ENCODE measurements at regions not wholly inside any gene's neighbourhood (a gene's known extent, or its start where the extent isn't known, plus 50 kb on each side); places are given as distances from the start of the nearest gene placed in this dataset.
A peak's percentile ranks its signal among the peaks of the same experiment; 100 is the strongest.

DNA sequence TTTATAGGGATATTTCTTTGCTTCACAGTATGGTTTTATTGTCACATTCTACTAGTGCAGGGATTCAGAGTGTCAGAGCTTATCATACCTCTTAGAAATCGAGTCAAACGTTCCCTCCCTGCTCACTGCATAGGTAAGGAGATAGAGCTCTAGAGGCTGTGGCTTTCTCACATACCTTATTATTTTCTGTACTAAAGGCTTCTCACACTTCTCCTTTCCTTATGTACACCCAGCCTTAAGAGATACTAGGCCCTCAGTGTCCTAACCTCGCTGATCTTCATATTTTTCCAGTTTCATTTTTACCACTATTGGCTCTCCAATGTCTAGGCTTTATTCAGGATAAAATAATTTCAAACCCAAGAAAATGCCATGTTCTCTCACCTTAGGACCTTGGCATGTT, 297.3 kb upstream of the RIOK2 start:
- H3K4me1 ChIP-seq, result no peaks in the 10 kb centered on the region
- intact Hi-C loops (cut with DNase I), result no loop called here
- 94% methylated on average over 3 of the region's 3 CpGs for WGBS
- no peaks in the 10 kb centered on the region for H3K27me3 ChIP-seq
- H3K4me3 ChIP-seq, result no peak overlapping the region
- no peaks in the 10 kb centered on the region for H3K36me3 ChIP-seq
- H3K9me3 ChIP-seq, result no peaks in the 10 kb centered on the region
- TF ChIP-seq POLR2AphosphoS5 (IDR thresholded peaks at IDR 0.05), result no peak
- no peak for TF ChIP-seq POLR2A (IDR thresholded peaks at IDR 0.05; ENCODE audit: low read depth)
- no peak for TF ChIP-seq EP300 (IDR thresholded peaks at IDR 0.05)
- TF ChIP-seq, protein P1, sequence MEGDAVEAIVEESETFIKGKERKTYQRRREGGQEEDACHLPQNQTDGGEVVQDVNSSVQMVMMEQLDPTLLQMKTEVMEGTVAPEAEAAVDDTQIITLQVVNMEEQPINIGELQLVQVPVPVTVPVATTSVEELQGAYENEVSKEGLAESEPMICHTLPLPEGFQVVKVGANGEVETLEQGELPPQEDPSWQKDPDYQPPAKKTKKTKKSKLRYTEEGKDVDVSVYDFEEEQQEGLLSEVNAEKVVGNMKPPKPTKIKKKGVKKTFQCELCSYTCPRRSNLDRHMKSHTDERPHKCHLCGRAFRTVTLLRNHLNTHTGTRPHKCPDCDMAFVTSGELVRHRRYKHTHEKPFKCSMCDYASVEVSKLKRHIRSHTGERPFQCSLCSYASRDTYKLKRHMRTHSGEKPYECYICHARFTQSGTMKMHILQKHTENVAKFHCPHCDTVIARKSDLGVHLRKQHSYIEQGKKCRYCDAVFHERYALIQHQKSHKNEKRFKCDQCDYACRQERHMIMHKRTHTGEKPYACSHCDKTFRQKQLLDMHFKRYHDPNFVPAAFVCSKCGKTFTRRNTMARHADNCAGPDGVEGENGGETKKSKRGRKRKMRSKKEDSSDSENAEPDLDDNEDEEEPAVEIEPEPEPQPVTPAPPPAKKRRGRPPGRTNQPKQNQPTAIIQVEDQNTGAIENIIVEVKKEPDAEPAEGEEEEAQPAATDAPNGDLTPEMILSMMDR (IDR thresholded peaks at IDR 0.05), result no peak
- H3K27ac ChIP-seq (replicated peaks in 1 of 4), result no peak overlapping the region
- no peak for DNase-seq (ENCODE audit: extremely low spot score)

DNA sequence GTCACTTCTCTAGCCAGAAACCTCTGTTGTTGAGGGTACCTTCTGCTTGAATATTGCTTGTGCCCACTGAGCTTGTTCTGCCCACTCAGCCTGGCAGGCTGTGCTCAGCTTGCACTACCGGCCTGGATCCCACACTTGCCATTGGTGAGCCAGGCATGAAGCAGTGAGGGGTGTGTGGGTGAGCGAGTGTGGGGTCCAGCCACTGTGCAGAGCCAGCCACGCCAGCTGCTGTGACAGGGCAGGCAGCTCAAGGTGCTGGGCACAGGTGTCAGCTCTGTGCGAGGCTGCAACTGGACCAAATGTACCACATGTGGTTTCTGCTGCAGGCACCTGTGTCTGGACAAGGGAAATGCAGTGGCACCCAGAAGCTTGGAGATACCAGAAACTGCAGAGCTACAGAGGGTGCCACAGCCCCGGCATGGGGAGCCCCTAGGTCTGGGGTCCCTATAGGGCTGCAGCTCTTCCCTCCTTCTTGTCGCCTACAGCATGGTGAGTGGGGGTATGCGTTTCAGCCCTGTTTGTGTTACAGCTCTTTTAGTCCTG, 305.1 kb upstream of the RIOK2 start:
- intact Hi-C loops (cut with DNase I), result no loop called here
- H3K27ac ChIP-seq (replicated peaks in 1 of 4), result no peak overlapping the region
- no peak for DNase-seq (ENCODE audit: extremely low spot score)
- WGBS, result 98% methylated on average over 5 of the region's 7 CpGs
- H3K9me3 ChIP-seq, result no peaks in the 10 kb centered on the region
- H3K36me3 ChIP-seq, result no peaks in the 10 kb centered on the region
- TF ChIP-seq POLR2A (IDR thresholded peaks at IDR 0.05; ENCODE audit: low read depth) (no peak), EP300 (IDR thresholded peaks at IDR 0.05) (no peak), POLR2AphosphoS5 (IDR thresholded peaks at IDR 0.05) (no peak)
- TF ChIP-seq, protein P1 (IDR thresholded peaks at IDR 0.05), result no peak
- H3K27me3 ChIP-seq, result no peaks in the 10 kb centered on the region
- H3K4me3 ChIP-seq, result no peak overlapping the region
- peaks cover 0 to 14% (median 0%) of the 10 kb centered on the region in 4 donors for H3K4me1 ChIP-seq

DNA sequence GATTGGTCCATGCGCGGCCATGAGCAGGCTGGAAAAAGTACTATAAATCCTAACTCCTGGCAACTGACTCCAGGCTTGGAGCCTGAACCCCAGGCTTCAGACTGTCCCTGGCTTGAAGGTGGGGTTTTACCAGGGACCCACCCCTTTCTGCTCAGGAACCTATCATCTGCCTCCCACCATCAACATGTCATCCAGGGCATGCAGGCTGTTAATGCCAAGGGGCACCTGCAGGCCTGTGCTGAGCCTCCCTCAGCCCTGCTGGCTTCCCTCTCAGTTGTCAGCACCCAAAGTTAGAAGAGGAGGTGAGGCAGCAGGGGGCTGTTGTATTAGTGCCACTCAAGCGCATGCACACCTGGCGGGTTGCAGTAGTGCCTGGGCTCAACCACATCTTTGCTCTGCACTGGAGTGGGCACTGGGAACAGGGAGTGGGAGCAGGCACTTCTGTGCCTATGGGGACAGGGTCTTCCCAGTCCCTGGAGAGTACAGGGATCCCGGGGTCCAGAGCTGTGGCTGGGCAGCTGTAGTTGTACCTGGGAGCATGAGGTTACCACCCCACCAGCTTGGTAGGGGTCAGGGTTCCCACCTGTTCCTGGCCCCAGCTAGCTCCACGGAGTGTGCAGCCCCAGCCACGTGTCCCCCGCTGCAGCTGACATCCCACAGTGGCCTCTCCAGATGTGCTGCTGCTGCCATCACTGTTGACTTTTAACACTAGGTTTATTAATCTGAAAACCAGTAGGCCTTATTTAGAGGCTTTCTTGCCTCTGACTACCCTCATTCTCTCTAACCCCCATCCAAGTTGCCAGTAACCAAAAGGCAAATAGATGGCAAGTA, 306.2 kb upstream of the RIOK2 start:
- no peak for DNase-seq (ENCODE audit: extremely low spot score)
- Histone ChIP-seq H3K4me1 (peaks cover 0 to 14% (median 2%) of the 10 kb centered on the region in 4 donors), H3K27ac (replicated peaks in 1 of 4) (no peak overlapping the region), H3K4me3 (no peak overlapping the region), H3K9me3 (no peaks in the 10 kb centered on the region), H3K27me3 (no peaks in the 10 kb centered on the region), H3K36me3 (no peaks in the 10 kb centered on the region)
- 78% methylated on average over 8 of the region's 8 CpGs for WGBS
- intact Hi-C loops (cut with DNase I), result no loop called here
- TF ChIP-seq POLR2AphosphoS5 (IDR thresholded peaks at IDR 0.05) (no peak), EP300 (IDR thresholded peaks at IDR 0.05) (no peak), POLR2A (IDR thresholded peaks at IDR 0.05; ENCODE audit: low read depth) (no peak)
- TF ChIP-seq, protein P1 (IDR thresholded peaks at IDR 0.05), result no peak

DNA sequence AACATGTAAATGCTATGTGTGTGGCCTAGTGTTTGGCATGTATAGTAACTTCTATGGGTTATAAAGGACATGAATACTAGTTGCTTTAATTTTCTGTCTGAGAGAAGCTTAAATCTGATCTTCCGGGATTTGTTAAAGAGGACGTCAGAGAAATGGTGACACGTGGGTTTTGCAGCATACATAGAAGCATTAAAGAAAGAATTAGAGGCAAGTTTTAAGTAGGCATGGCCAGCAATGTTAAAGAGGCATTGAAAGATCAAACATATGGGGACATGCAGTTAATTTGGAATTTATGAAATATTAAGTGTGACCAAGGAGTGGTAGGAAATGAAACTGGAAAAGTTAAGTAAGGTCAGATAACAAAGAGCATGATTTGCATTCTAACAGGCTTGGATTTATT, 311.4 kb upstream of the RIOK2 start:
- no peak overlapping the region for H3K4me3 ChIP-seq
- WGBS, result 78% methylated on average over 3 of the region's 3 CpGs
- no peaks in the 10 kb centered on the region for H3K36me3 ChIP-seq
- intact Hi-C loops (cut with DNase I), result no loop called here
- H3K27ac ChIP-seq (replicated peaks in 1 of 4), result peak overlapping the region in 3 of 4 donors; percentile 2 to 28 (median 17)
- peaks cover 0 to 43% (median 35%) of the 10 kb centered on the region in 4 donors for H3K4me1 ChIP-seq
- TF ChIP-seq EP300 (IDR thresholded peaks at IDR 0.05) (no peak), POLR2A (IDR thresholded peaks at IDR 0.05; ENCODE audit: low read depth) (no peak), POLR2AphosphoS5 (IDR thresholded peaks at IDR 0.05) (no peak)
- TF ChIP-seq, protein P1 (IDR thresholded peaks at IDR 0.05), result no peak
- no peaks in the 10 kb centered on the region for H3K27me3 ChIP-seq
- DNase-seq (ENCODE audit: extremely low spot score), result no peak
- no peaks in the 10 kb centered on the region for H3K9me3 ChIP-seq
